NCI-H1092 (cell line): ENCODE measurements at regions not wholly inside any gene's neighbourhood (a gene's known extent, or its start where the extent isn't known, plus 50 kb on each side); places are given as distances from the start of the nearest gene placed in this dataset.
"Not testable (repeated sequence)": the region's sequence is repeated elsewhere in the genome, so short reads cannot be mapped to it uniquely, and the experiment has no call there.

Experiments
- DNase-seq: peaks from one replicate; lab custom pipeline; 2025; lab: John Stamatoyannopoulos, UW

GRCh38 chr15:88995449-88995848, 82.3 kb upstream of the MFGE8 start:
- no peak for DNase-seq

GRCh38 chr15:88997531-88997930, 84.4 kb upstream of the MFGE8 start:
- DNase-seq, result no peak

- DNase-seq, result no peak
These were observed 86.0 kb upstream of the MFGE8 start for GRCh38 chr15:88998980-88999713.

- DNase-seq, result not testable (repeated sequence)
These were observed 86.5 kb upstream of the ABHD2 start for GRCh38 chr15:89001708-89002275.

GRCh38 chr15:89002281-89002761, 85.9 kb upstream of the ABHD2 start:
- DNase-seq, result no peak

- no peak for DNase-seq
These were observed 85.4 kb upstream of the ABHD2 start for GRCh38 chr15:89002830-89003229.

GRCh38 chr15:89003865-89004725, 84.2 kb upstream of the ABHD2 start:
- DNase-seq, result no peak

GRCh38 chr15:89004726-89005030, 83.6 kb upstream of the ABHD2 start:
- DNase-seq, result no peak

- not testable (repeated sequence) for DNase-seq
These were observed 80.7 kb upstream of the ABHD2 start for GRCh38 chr15:89007527-89007926.

GRCh38 chr15:89007989-89008388, 80.3 kb upstream of the ABHD2 start:
- DNase-seq, result no peak

- DNase-seq, result no peak
These were observed 79.2 kb upstream of the ABHD2 start for GRCh38 chr15:89009080-89009479.

- DNase-seq, result no peak
These were observed 72.7 kb upstream of the ABHD2 start for GRCh38 chr15:89015412-89016097.

- DNase-seq, result no peak
These were observed 71.7 kb upstream of the ABHD2 start for GRCh38 chr15:89016549-89017041.

- DNase-seq, result peak; percentile 8
These were observed 70.7 kb upstream of the ABHD2 start for GRCh38 chr15:89017370-89018066.

GRCh38 chr15:89018207-89018606, 70.0 kb upstream of the ABHD2 start:
- DNase-seq, result no peak

GRCh38 chr15:89019436-89019835, 68.8 kb upstream of the ABHD2 start:
- DNase-seq, result no peak

GRCh38 chr15:89021224-89021623, 67.0 kb upstream of the ABHD2 start:
- DNase-seq, result no peak

- not testable (repeated sequence) for DNase-seq
These were observed 66.4 kb upstream of the ABHD2 start for GRCh38 chr15:89021886-89022285.

- no peak for DNase-seq
These were observed 64.8 kb upstream of the ABHD2 start for GRCh38 chr15:89023311-89023961.

- DNase-seq, result no peak
These were observed 63.8 kb upstream of the ABHD2 start for GRCh38 chr15:89024418-89024817.

GRCh38 chr15:89026167-89026566, 62.1 kb upstream of the ABHD2 start:
- no peak for DNase-seq
